NCI-H2227 (cell line): ENCODE measurements at regions not wholly inside any gene's neighbourhood (a gene's known extent, or its start where the extent isn't known, plus 50 kb on each side); places are given as distances from the start of the nearest gene placed in this dataset.

Source experiments
- DNase-seq: peaks from one replicate; lab custom pipeline; 2025; ENCODE audit not compliant: unreplicated experiment; lab: John Stamatoyannopoulos, UW

DNA sequence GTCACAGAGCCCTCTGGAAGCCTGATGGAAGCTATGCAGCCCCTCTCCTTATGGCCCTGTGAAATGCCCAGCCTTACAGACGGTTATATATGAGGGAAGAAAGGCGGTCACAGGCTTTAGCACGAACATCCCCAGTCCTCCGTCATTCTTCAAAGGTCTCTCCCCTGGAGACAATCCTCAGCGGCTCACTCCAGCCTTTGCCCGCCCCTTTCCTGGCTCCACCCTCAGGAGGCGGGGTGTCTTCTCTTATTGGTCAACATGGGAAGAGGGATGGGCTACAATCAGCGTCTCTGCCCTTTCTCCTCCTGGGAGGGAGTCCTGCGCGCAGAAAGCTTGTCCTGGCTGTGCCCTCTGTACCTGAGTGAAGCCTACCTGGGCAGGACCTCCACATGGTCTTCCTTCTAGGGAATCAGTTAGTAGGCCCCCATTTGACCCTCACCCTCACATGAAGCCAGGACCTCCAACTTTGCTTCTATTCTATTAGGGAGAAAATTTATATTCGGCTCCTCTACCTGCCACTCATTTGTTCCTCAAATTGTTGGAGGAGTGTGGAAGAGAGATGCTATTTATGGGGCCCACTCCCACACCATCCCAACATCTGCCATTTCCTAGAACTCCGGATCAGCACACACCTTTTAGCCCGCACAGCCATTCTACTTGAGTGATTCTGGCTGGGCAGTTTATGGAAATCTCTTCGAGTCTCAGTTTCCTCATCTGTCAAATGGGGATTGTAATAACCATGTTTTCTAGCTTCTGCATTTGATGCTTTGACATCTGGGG is 112.9 kb upstream of the SLC6A11 start:
- DNase-seq = peak; percentile 79

DNA sequence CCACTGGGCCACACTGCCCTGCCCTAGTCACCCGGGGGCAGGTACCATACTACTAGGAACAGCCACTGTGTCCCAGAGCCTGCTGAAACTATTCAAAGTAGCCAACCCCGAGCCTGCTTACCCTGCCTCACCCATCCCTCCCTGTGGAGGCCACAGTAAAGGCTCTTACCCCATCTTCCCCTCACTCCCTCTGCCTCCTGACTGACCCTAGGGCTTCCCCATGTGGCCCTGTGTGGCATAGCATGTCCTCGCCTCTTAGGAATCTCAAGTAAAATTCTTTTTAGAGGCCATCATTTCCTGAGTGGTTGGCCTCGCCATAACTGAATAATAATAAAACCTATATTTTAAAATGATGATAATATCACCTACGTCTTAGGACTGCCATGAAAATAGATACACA is 112.2 kb upstream of the SLC6A11 start:
- no peak for DNase-seq

DNA sequence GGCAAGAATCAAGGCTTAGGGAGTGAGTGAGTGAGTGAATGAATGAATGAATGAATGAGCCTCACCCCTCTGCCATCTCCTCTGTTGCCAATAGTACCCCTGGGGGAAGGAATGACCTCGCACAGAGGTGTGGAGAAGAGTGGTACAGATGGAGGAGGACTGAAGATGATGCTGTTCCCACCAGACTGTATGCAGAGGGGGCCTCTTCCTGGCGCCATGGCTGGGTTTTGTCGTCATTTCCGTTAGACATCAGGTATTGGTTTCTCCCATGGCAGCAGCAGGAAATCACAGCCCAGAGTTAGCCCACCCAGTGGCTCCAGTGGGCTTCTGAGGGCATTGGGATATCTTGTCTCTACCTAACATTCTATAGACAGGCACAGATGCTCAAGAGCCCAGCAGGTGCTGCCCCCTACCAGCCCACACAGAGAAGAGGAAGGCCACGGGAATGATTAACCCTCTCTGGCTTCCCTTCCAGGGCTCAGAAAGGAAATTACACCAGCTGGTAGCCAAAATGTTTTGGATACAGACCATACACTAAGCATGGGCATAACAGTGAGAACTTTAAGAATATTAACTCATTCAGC is 109.8 kb upstream of the SLC6A11 start:
- DNase-seq = no peak

DNA sequence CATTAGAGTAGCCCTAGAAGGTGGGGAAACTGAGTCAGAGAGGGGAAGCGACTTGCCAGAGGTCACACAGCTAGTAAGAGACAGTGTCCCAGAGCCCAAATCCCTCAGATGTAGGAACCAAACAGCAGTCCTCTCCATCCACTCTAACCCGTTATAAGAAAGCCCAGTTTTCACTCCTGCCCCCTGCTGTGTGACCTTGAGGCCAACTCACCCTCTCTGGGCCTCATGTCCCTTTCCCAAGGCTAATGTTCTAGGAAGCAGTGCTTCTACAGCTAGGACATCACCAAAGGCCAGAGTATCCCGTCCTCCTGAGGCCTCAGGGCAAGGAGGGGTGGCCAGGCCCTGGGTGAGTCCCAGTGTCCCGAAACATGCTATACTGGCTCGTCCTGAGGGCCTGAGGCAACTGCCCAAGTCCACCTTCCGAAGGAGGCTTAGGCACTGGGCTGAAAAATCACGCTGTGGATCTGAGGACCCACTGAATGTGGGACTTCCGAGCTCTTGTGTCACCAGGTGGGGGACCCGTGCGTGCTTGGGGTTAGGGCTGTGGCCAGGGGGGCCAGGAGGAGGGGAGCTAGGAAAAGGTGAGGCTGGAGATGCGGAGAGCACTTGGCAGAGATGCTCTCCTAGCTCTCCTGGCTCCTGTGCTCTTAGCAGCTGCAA is 109.2 kb upstream of the SLC6A11 start:
- DNase-seq = no peak

DNA sequence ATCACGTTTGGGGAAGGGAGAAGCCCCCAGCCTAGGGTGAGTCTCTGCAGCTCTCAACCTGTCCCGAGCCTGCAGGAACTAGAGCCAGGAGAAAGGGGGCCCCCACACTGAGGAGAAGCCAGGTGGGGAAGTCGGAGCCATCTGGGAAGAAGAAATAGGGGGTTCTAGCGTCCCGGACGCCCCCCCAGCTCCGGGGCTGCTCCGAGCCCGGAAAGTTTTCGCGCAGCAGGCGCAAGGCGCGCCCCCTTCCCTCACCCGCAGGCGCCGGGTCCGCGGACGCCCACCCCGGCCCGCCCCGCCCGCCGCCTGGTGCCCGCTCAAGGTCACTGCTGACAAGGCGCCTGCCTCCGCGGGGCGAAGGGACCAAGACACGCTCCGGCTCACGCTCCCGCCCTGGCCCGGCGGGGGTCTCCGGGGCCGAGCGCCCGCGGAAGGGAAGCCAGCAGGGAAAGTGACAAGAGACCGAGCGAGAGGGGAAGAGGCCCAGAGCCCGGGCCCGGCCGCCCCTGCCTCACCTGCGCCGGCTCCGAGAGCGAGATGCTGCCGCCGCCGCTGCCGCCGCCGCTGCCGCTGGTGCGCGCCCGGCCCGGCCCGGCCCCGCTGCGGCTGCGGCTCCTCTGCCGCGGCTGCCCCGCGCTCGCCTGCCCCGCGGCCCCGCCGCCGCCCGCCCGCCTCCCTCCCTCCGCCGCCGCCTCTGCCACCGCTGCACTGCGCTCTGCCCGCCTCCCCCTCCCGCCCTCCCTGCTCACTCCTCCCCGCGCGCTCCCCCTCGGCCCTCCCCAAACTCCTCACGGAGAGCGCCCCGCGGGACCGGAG is 108.4 kb upstream of the SLC6A11 start:
- peak; percentile 5 for DNase-seq

DNA sequence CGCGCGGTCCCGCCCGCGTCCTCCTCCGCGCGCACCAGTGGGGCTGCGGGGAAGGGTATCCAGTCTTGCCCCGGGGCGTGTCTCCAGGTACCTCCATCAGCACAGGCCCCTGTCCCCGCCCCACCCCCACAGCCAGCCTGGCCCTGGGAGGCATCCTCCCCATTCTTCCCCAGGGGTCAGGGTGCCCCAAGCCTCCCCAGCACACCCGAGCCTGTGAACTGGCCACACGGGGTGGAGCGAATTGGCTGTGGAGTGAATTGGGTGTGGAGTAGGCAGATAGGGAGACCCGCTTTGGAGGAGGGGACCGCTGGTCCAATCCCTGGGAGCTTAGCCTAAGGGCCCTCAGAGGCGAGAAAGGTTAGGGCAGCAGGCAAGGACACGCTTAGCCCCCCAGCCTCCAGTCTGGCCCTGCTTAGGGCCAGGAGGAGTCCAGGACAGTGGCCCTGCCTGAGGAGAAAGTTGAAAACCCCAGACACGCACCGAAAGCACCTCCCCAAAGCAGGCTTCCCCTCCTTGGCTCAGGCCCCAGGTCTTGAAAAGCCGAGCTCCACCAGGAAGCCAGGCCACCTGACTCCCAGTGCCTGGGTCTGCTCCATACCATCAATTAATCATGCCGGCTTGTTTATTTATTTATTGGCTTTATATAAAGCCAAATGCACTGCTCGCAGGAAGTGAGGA is 107.7 kb upstream of the SLC6A11 start:
- DNase-seq = no peak

DNA sequence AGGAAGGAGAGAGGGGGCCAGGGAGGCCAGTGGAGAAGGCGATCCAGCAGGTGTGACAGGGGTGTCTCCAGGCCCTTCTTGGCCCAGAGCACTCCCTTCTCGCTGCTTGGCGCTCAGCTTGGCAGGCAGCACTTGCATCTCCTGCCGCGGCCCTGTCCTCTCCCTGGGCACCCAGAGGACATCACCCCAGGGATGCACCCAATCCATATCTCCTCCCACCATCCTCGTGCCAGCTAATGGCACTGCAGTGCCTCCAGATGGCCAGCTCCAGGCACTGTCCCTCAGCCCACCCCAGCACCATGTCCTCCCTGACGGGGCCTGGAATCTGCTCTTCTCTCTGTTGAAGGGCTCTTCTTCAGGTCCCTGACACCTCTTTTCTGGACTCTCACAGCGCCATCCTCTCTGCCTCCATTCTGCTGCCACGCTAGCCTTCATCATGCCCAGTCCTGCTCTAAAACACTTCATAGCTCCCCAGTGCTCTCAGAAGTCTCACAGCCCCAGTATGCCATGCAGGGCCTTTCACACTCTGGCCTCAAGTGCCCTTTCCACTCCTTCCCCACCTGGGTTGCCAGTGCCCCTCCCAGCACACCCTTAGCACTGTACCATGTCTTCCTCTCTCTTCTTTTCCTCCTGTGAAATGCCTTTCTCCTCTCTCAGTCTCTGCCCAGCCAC is 106.8 kb upstream of the SLC6A11 start:
- DNase-seq = no peak

DNA sequence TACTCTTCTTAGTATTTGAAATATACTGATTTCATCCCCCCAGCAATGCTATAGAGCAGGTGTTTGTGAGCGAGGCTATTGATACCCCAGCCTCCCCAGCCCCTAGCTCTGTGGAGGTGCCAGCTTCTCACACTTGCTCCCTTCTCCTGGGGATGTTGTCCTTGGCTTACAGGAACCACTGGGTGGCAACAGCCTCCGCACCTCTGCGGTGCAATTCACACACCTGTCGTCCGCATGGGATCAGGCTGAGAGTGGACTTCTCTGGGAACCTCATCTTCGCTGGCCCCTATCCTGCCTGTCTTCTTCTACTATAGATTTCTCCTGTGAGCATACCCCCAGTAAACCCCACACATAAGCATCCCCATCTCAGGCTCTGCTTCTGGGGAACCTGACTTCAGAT is 103.9 kb upstream of the SLC6A11 start:
- DNase-seq = no peak

DNA sequence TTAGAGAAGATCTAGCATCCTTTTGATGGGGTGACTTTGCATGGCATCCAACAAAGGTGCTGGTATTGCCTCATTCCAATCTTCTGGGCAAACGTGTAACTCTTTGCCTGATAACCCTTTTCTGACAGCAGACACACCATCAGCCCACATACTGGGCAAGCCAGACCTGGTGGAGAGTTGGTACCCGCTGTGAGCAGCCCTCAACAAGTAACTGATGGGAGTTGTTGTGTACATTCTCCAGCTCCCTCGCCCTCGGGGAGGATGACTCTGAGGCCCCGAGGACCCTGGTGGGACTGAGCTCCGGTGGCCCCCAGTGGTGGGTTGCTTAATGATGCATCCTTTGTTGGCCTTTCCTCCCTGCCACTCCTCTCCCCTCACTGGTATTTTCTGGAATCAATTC is 102.4 kb upstream of the SLC6A11 start:
- no peak for DNase-seq

DNA sequence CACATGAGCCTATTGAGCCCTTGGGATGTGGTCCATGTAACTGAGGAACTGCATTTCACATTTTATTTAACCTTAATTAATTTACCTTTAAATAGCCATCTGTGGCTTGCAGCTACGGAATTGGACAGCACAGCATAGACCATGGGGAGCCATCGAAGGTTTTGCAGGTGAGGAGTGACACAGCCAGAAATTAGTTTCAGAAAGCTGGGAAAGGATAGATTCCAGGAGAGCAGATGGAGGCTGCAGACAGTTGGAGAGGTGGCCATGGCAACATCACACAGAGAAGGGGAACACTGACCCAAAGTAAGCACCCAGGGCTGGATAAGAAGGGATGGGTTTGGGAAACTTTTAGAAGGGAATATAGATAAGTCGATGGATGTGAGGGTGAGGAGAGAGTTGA is 100.1 kb upstream of the SLC6A11 start:
- no peak for DNase-seq

DNA sequence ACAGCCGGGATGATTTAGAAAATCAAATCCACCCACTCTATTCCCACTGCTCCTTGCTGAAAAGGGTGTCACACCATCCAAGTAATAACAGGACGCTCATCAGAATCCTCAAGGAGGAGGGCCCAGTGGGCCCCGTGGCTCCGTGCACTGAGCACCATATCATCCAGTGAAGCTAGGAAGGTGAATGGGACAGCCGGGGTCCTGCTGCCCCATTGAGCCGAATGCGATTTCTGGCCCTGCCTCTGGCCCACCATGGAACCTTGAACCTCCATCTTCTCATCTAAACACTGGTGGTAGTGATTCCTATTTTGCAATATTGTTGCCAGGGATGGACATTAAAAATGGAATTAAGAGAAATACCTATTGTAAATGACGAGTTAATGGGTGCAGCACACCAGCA is 99.1 kb upstream of the SLC6A11 start:
- DNase-seq = no peak

DNA sequence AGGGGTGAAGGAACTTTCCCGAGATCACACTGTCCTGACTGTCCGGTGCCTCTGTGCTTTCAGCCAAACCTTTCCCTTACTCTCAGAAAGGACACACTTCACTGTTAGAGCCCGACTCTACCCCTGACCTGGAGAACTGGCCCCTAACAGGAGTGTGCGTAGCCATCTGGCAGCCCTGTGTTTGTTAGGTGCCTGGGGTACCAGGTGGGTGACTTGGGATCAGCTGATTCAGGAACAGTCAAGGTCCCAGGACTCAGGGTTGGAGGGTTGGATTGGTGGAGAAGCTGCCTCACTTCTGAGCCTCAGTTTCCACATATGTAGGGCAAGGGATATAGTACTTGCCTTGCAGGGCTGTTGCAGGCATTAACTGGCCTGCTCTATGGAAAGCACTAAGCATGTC is 98.3 kb upstream of the SLC6A11 start:
- no peak for DNase-seq

DNA sequence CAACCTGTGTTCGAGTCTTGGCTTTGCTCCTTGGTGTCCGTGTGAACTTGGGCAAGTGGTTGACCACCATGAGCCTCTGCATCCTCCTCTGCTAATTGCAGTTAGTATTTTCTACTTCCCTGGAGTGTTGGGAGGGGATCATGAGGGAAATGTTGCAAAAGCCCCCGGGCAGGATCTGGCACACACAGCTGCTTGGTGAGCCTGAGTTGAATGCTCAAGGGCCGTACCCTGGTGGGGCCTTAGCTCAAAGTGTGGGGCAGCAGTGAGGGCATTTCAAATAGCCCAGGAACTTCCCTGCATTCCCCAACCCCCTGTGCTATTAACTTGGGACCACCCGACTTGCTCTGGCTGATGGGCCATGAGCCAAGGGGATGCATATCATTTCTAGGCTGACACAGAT is 94.9 kb upstream of the SLC6A11 start:
- DNase-seq = no peak

DNA sequence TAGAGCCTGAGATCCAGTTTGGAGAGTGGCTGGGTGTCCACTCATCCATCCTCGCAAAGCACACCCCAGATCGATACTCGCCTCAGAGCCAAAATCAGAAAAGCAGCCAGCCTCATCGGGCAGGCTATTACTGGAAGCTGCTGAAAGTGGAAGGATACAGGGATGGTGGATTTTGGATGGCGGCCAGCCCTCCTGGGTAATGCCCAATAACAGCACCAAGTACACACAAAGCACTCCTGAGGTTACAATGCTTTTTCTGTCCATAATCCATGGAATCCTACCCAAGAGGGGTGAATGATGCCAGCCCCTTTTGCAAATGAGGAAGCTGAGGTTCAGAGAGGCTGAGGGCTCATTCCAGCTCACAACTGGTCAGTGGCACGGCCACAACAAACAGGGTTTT is 93.1 kb upstream of the SLC6A11 start:
- DNase-seq = no peak

DNA sequence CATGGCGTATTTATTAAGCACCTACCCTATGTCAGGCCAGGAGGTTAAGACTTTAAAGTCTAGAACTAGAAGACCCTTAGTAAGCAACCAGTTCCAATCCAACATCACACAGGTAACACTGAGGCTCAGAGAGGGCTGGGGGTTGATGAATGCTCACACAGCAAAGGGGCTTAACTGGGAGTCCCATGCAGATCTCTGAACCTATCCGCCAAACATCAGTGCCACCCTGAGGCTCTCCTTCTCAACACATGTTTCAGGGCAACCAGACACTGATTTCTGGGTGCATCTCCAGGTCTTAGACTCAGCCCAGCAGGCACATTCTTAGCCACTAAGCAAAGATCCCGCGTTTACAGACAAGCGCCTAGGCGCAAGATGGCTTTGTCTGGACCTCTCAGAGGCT is 92.0 kb upstream of the SLC6A11 start:
- DNase-seq = no peak

DNA sequence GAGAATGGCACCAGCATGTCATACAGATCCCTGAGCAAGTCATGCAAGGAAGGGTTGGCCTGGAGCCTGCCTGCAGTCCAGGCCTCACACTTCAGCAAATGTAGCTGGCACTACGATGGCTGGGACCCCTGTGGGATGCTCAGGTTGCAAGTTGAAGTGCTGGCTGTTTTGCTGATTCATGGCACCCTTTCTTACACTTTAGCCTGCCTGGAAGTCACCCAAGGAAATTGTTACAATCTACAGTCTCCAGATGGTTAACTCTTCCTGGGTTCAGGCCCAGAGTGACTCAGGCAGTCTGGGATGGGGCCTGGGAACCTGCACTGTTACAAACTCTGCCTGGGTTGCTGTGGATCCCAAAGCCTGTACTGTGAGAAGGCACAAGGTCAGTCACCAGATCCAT is 91.0 kb upstream of the SLC6A11 start:
- no peak for DNase-seq

DNA sequence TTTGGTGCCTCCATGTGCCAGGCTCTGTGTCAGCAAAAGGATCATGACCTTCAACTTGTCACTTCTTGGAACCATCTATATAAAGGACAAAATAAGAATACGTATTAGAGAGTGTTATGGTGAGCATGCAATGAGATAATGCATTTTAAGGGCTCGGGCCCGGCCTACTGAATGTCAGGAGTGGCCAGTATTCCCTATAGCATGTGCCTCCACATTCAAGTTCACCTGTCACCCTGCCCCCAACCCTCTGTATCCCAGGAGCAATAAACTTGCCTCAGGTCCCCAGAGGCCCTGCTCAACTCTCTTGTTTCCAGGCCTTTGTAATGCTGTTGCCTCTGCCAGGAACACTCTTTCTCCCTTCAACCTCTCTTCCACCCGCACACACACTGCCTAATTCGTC is 90.2 kb upstream of the SLC6A11 start:
- no peak for DNase-seq

DNA sequence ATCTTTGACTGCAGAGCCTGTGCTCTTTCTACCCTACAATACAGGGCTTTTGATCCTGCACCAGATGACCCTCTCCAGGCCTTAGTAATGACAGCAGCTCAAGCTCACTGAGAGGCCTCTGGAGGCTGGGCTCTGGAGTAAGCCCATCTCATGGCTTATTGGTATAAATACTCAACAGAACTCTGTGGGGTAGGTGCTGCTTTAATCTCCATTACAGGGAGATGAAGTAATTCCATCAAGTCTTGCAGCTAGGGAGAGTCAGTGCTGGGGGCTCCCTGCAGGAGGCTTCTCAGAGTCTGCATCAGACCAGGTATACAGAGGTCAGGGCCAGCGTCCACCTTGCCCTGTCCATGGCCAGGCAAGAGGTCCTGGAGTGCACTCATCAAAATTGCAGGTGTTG is 89.2 kb upstream of the SLC6A11 start:
- no peak for DNase-seq

DNA sequence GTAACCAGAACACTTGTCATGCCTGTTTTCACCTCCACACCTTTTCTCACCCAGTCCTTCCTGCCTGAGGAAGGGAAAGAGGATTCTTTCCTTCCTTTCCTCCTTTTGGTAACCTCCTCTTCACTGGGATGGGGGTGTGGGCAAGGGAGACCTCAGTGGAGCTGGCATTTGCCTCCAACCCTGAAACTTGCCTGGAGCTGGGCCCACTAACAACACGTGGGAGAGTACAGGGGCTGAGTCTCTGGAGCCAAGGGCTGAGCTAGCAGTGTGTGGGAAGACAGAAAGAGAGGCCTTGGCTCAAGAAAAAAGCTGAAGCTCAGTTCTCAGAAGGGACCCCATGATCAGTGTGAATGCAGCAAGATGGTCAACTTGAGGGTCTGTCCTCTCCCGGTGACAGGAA is 86.6 kb upstream of the SLC6A11 start:
- DNase-seq = no peak

DNA sequence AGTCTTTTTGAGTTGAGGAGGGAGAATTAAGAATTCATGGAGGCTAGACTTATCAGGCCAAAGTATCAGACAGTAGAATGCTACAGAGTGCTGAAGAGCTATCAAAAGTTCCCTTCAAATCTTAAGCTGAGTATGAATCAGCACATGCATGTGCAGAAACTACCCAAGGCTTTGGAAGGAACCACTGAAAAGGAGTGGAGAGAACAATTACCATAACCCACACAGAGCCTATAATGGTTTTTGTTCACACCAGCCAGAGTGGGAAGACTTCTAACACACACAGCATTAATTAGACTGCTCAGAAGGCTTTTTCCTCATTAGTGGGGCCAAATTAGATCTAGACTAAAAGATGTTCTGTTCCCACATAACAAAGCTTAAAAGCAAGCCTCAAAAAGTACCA is 83.7 kb upstream of the SLC6A11 start:
- DNase-seq = no peak

DNA sequence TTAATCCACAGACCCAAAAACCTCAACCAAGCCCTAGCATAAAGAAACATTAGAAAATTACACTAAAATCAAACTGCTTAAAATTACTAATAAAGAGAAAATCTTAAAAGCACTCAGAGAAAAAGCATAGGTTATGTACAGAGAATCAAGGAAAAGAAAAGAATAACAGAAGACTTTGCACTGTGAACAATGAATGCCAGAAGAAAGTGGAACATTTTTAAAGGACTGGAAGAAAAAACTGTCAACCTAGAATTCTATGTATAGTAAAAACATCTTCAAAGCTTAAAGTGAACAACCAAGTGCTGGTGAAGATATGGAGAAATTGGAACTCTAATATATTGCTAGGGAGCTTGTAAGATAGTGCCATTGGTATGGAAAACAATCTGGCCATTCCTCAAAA is 82.7 kb upstream of the SLC6A11 start:
- no peak for DNase-seq
